Endodermal cell (in vitro differentiated cells): ENCODE measurements at regions not wholly inside any gene's neighbourhood (a gene's known extent, or its start where the extent isn't known, plus 50 kb on each side); places are given as distances from the start of the nearest gene placed in this dataset.
A peak's percentile ranks its signal among the peaks of the same experiment; 100 is the strongest.

Source experiments
- DNase-seq: peaks from one replicate; pipeline ENCODE4 v3.0.0-alpha.2; 2017
- H3K27ac ChIP-seq: 2 replicates; pipeline ENCODE4 v1.5.1; 2013; ENCODE audit warnings: mild to moderate bottlenecking, low read depth, low read length, moderate library complexity
- H3K27me3 ChIP-seq: 2 replicates; pipeline ENCODE4 v1.6.1; 2013; ENCODE audit warnings: mild to moderate bottlenecking, low read length, moderate library complexity; ENCODE audit not compliant: insufficient read depth, control insufficient read depth, poor library complexity, severe bottlenecking
- H3K36me3 ChIP-seq: 2 replicates; pipeline ENCODE4 v1.7.0; 2013; ENCODE audit warnings: mild to moderate bottlenecking, low read length, moderate library complexity; ENCODE audit not compliant: control insufficient read depth, insufficient read depth
- H3K4me1 ChIP-seq: one replicate; pipeline ENCODE4 v1.7.0; 2013; ENCODE audit warnings: low read length; ENCODE audit not compliant: control insufficient read depth, insufficient read depth
- H3K4me3 ChIP-seq: 2 replicates; pipeline ENCODE4 v1.5.1; 2013; ENCODE audit warnings: mild to moderate bottlenecking, low read length, moderate library complexity
- H3K9ac ChIP-seq: 2 replicates; pipeline ENCODE4 v1.6.1; 2013; ENCODE audit warnings: mild to moderate bottlenecking, low read length, moderate library complexity; ENCODE audit not compliant: poor library complexity, severe bottlenecking; ENCODE audit errors: extremely low read depth
- H3K9me3 ChIP-seq: 2 replicates; pipeline ENCODE4 v1.6.1; 2013; ENCODE audit warnings: mild to moderate bottlenecking, low read length, moderate library complexity; ENCODE audit not compliant: control insufficient read depth
- H3K27ac Mint-ChIP-seq: 2 replicates; pipeline ENCODE4 v1.8.0; 2020; ENCODE audit warnings: mixed read lengths
- H3K27me3 Mint-ChIP-seq: 2 replicates; pipeline ENCODE4 v1.8.0; 2021; ENCODE audit warnings: mild to moderate bottlenecking, mixed read lengths; ENCODE audit not compliant: insufficient read depth
- H3K36me3 Mint-ChIP-seq: 2 replicates; pipeline ENCODE4 v1.8.0; 2020; ENCODE audit warnings: low read depth, mixed read lengths
- H3K4me1 Mint-ChIP-seq: 2 replicates; pipeline ENCODE4 v1.8.0; 2020; ENCODE audit warnings: mixed read lengths
- H3K4me3 Mint-ChIP-seq: 2 replicates; pipeline ENCODE4 v1.8.0; 2020; ENCODE audit warnings: mild to moderate bottlenecking, moderate library complexity, mixed read lengths
- H3K9me3 Mint-ChIP-seq: 2 replicates; pipeline ENCODE4 v1.8.0; 2020; ENCODE audit warnings: mild to moderate bottlenecking, mixed read lengths
- WGBS, 2 experiments: methylation state at CpG; one replicate each; pipeline versions ENCODE4 v1.1.5 to v1.1.7; 2013; ENCODE audit warnings: missing lambda C conversion rate in 2 of 2, mixed read lengths in 1 of 2; ENCODE audit not compliant: insufficient coverage in 1 of 2, insufficient read length in 1 of 2; 5-methylcytosine and 5-hydroxymethylcytosine counted together
- TF ChIP-seq, protein P1 (sequence below): fragments of 200-600 bp; sonication (generic); conservative IDR thresholded peaks from 2 replicates; pipeline ENCODE4 v1.5.0; 2021; ENCODE audit warnings: antibody characterized with exemption, mild to moderate bottlenecking

DNA sequence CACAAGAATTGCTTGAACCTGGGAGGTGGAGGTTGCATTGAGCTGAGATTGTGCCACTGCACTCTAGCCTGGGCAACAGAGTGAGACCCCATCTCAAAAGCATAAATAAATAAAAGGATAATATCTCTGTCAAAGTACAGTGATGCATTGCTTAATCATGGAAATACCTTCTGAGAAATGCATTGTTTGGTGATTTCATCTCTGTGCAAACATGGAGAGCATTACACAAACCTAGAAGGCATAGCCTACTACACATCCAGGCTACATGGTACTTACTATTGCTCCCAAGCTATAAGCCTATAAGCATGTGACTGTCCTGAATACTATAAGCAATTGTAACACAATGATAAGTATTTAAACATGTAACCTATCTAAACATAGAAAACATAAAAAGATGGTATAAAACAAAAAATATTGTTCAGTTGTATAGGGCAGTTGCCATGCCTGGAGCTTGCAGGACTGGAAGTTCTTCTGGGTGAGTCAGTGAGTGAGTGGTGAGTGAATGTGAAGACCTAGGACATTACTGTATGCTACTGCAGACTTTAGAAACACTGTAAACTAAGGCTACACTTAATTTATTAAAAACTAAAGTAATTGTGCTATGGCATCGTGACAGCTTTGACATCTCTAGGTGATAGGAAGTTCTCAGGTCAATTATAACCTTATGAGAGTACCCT is 93.6 kb upstream of the SNRPN start:
- H3K9me3 ChIP-seq: peaks cover 11% of the 10 kb centered on the region
- H3K27me3 ChIP-seq: no peaks in the 10 kb centered on the region
- H3K27ac Mint-ChIP-seq: no peak overlapping the region
- WGBS, 2 experiments: 83% methylated on average over 1 of the region's 1 CpG; no CpG with 5 or more reads in 1 of the 2 experiments
- H3K4me3 ChIP-seq: no peak overlapping the region
- H3K4me1 Mint-ChIP-seq: peaks cover 27% of the 10 kb centered on the region
- H3K9me3 Mint-ChIP-seq: peaks cover 50% of the 10 kb centered on the region
- H3K9ac ChIP-seq: no peak overlapping the region
- H3K27ac ChIP-seq: no peak overlapping the region
- no peak for DNase-seq
- H3K4me3 Mint-ChIP-seq: no peak overlapping the region
- no peaks in the 10 kb centered on the region for H3K4me1 ChIP-seq
- TF ChIP-seq, protein P1, sequence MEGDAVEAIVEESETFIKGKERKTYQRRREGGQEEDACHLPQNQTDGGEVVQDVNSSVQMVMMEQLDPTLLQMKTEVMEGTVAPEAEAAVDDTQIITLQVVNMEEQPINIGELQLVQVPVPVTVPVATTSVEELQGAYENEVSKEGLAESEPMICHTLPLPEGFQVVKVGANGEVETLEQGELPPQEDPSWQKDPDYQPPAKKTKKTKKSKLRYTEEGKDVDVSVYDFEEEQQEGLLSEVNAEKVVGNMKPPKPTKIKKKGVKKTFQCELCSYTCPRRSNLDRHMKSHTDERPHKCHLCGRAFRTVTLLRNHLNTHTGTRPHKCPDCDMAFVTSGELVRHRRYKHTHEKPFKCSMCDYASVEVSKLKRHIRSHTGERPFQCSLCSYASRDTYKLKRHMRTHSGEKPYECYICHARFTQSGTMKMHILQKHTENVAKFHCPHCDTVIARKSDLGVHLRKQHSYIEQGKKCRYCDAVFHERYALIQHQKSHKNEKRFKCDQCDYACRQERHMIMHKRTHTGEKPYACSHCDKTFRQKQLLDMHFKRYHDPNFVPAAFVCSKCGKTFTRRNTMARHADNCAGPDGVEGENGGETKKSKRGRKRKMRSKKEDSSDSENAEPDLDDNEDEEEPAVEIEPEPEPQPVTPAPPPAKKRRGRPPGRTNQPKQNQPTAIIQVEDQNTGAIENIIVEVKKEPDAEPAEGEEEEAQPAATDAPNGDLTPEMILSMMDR: no peak
- peaks cover 2% of the 10 kb centered on the region for H3K36me3 Mint-ChIP-seq
- peaks cover 5% of the 10 kb centered on the region for H3K36me3 ChIP-seq
- H3K27me3 Mint-ChIP-seq: no peaks in the 10 kb centered on the region

- no peak overlapping the region for H3K4me3 Mint-ChIP-seq
- no peaks in the 10 kb centered on the region for H3K4me1 ChIP-seq
- H3K4me3 ChIP-seq: no peak overlapping the region
- no peaks in the 10 kb centered on the region for H3K27me3 Mint-ChIP-seq
- H3K27me3 ChIP-seq: no peaks in the 10 kb centered on the region
- peaks cover 21% of the 10 kb centered on the region for H3K9me3 ChIP-seq
- peaks cover 20% of the 10 kb centered on the region for H3K4me1 Mint-ChIP-seq
- peaks cover 42% of the 10 kb centered on the region for H3K9me3 Mint-ChIP-seq
- H3K9ac ChIP-seq: no peak overlapping the region
- peaks cover 5% of the 10 kb centered on the region for H3K36me3 ChIP-seq
- H3K27ac Mint-ChIP-seq: peak overlapping the region; percentile 80
- H3K27ac ChIP-seq: peak overlapping the region; percentile 60
- peak; percentile 53 for DNase-seq
- H3K36me3 Mint-ChIP-seq: peaks cover 4% of the 10 kb centered on the region
- TF ChIP-seq, protein P1: no peak
- WGBS, 2 experiments: 74 to 77% methylated on average over 4 to 6 of the region's 6 CpGs
Observed at GRCh38 chr15:24862726-24863521, 91.9 kb upstream of the SNRPN start.

- peaks cover 45% of the 10 kb centered on the region for H3K9me3 Mint-ChIP-seq
- no peak for DNase-seq
- H3K4me3 ChIP-seq: no peak overlapping the region
- H3K4me3 Mint-ChIP-seq: no peak overlapping the region
- TF ChIP-seq, protein P1: no peak
- H3K4me1 ChIP-seq: no peaks in the 10 kb centered on the region
- peak overlapping the region; percentile 26 for H3K27ac Mint-ChIP-seq
- H3K27ac ChIP-seq: no peak overlapping the region
- H3K9me3 ChIP-seq: peaks cover 44% of the 10 kb centered on the region
- peaks cover 9% of the 10 kb centered on the region for H3K36me3 ChIP-seq
- no peak overlapping the region for H3K9ac ChIP-seq
- H3K4me1 Mint-ChIP-seq: peaks cover 13% of the 10 kb centered on the region
- H3K27me3 Mint-ChIP-seq: no peaks in the 10 kb centered on the region
- peaks cover 4% of the 10 kb centered on the region for H3K36me3 Mint-ChIP-seq
- WGBS, 2 experiments: 75 to 76% methylated on average over 1 to 4 of the region's 4 CpGs
- H3K27me3 ChIP-seq: no peaks in the 10 kb centered on the region
Observed at GRCh38 chr15:24865303-24865702, 89.5 kb upstream of the SNRPN start.
